ENCODE measurements at regions not wholly inside any gene's neighbourhood (a gene's known extent, or its start where the extent isn't known, plus 50 kb on each side); places are given as distances from the start of the nearest gene placed in this dataset.

DNA sequence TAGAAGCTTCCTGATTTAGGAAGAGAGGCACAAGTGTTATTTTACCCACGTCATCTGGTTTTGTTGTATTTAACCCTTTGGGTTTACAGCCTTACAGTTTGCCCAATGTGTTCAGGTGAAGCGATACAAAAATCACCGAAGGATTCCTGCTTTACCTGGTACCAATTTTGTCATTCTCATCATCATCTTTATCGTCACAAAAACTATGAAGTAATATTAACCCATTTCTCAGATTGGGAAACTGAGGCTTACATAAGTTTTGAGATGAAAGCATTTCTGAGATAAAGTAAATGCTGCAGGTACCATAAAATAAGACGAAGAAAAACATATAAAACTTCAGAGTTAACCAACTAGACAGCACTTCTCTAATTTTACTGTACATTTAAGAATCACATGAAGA lies 370.6 kb upstream of the OR4E1 start:
- TF ChIP-seq, protein P1, sequence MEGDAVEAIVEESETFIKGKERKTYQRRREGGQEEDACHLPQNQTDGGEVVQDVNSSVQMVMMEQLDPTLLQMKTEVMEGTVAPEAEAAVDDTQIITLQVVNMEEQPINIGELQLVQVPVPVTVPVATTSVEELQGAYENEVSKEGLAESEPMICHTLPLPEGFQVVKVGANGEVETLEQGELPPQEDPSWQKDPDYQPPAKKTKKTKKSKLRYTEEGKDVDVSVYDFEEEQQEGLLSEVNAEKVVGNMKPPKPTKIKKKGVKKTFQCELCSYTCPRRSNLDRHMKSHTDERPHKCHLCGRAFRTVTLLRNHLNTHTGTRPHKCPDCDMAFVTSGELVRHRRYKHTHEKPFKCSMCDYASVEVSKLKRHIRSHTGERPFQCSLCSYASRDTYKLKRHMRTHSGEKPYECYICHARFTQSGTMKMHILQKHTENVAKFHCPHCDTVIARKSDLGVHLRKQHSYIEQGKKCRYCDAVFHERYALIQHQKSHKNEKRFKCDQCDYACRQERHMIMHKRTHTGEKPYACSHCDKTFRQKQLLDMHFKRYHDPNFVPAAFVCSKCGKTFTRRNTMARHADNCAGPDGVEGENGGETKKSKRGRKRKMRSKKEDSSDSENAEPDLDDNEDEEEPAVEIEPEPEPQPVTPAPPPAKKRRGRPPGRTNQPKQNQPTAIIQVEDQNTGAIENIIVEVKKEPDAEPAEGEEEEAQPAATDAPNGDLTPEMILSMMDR (conservative IDR thresholded peaks at IDR 0.05; ENCODE audit: low read depth, low read length): no peak
- no peak for TF ChIP-seq EZH2 (IDR thresholded peaks at IDR 0.05; ENCODE audit: low read length, unreplicated experiment)
